GM19463 (cell line): ENCODE measurements at regions not wholly inside any gene's neighbourhood (a gene's known extent, or its start where the extent isn't known, plus 50 kb on each side); places are given as distances from the start of the nearest gene placed in this dataset.

Experiments
- ATAC-seq: cut with Tn5 transposase; IDR thresholded peaks from one replicate; pipeline ENCODE4 v1.9.1; 2021; ENCODE audit warnings: mild to moderate bottlenecking, moderate library complexity; ENCODE audit not compliant: unreplicated experiment

- no peak for ATAC-seq
These were observed 2266.9 kb downstream of the PCDH7 start for GRCh38 chr4:32987111-32987510.

GRCh38 chr4:32988165-32988811, 2268.1 kb downstream of the PCDH7 start:
- ATAC-seq = no peak

DNA sequence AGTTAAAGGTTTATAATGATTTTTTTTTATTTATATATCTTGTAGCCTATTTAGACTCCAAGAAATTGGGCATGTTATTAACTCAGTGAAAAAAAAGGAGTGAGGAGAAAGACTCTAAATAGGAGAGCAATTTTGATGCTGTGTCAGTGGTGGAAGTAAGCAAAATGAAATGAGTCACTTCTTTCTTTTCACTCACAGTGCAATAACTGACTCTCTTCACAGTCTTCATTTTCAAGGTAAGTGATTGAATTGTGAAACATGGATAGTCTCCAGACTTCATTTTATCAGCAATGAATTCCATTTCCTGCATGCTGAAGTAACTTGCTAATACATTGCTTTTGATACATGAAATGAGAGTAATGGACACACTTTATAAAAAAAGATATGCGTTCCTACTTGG, 2271.5 kb downstream of the PCDH7 start:
- ATAC-seq = no peak

DNA sequence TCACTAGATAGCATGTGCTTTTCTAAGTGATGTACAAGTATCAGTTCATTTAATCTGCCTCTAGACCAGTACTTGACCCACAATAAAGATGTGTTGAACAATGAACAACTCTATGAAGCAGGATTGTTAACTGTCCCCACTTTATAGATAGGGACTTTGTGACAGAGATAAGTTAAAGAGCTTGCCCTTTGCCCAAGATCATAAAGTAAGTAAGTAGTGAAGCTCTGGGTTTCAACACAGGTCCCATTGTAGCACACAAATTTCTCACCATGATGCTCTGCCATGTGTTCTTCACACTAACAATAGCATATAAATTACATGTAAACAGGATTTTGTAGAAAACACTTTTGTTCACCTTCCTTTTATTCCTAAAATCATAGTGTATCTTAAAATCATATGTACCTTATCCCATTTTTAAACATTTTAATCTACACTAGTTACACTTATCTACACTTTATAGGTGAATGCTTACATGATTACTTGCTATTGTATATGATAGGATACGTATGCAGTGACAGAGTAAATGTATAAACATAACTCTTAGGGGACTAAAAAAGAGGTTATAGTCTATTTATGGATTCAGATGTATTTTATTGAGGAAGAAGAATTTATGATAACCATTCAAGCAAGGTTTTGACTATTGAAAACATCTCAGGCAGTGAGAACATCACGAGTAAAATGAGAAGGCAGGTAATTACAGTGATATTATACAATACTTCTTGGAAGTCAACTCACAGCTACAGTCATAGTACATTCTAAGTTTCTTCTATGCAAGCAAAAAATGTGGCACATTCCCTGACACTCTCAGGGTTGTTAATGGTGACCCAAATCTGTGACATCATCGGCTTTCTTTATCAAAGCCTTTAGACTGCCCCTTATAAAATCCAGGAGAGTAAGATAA, 2275.1 kb downstream of the PCDH7 start:
- ATAC-seq = no peak

GRCh38 chr4:33013282-33013681, 2293.1 kb downstream of the PCDH7 start:
- no peak for ATAC-seq

DNA sequence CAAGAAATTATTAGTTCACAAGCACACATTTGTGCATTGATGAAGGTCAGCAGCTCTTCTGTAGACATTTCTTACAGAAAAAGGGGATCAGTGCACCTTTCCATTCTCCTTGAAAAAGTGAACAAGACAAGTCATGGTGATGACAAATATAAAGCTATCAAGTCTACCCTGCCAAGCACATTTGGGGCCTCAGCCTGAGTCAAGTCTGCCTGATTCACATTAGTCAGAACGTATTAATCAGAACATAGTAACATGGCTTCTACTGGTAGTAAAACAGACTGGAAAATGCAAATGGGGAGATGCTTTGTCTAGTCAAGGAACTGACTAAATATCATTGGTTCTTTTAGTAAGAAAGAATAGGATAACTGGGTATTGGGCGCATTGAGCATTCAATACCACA, 2305.1 kb downstream of the PCDH7 start:
- ATAC-seq = no peak

- no peak for ATAC-seq
These were observed 2309.8 kb downstream of the PCDH7 start for GRCh38 chr4:33029976-33030375.

DNA sequence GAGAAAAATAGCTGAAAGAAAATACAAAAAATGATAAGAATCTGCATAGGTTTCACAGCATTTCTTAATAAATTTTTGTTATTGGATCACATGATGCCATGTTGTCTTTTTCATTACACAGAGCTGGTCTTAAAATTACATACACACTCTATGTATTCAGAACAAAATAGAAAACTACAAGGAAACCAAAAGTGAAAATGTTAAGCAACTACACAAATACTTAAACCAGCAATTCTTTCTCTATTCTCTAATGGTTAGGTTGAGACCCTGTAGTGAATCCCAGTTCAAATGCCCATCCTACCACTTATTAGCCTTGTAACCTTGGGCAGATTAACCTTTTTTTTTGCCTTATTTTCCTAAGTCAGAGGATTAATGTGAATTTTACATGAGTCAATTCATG, 2311.2 kb downstream of the PCDH7 start:
- no peak for ATAC-seq

DNA sequence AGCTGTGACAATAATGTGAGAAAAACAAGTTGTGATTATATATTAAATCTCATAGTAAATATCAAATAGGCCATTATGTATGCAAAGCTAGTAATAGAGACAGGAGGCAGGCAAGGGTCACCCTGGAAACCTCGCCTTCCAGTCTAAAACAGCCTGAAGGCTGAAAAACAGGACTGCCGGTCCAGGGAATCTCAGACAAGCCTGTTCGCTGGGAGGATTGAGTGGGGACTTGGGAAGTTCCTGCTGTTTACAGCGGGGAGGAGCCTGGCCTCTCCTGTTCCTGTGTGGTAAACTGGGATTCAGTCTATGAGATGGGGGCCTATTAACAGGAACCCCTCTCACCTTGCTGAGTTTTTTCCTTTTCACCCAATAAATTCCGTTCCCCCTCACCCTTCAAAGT, 2317.3 kb downstream of the PCDH7 start:
- ATAC-seq = no peak

- ATAC-seq = no peak
These were observed 2325.2 kb downstream of the PCDH7 start for GRCh38 chr4:33045334-33045733.

DNA sequence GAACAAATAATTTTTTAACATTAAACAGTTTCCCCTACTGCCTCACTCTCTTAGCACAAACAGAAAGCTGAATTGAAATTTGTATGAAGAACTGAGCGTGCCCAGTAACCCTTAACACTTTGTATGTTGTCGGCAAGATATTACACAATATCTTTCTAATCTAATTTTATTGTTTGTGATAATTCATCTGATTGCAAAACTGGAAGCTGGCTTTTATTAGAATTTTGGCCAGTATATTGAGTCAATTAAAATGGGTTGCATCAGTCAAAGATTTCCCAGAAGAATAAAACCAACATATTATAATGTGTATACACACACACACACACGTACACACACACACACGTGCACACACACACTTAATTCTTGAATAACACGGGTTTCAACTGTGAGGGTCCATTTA, 2332.1 kb downstream of the PCDH7 start:
- ATAC-seq = no peak

DNA sequence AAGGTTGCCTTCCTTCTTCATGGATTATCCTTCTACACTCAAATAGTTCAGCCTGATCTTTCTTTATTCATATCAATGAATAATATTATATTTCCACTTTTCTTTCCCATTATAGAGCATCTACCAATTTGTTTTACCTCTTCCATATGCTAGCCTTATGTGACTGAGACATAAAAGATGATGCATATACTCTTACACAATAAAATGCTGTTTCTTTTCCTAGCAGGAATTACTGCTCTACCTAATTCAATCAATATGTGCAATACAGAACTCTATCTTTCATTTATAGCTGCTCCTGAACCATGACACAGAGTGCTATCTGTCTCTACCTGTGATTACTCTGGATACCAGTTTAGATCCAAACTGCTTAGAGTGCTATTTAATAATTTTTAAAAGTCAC, 2334.0 kb downstream of the PCDH7 start:
- ATAC-seq = no peak

DNA sequence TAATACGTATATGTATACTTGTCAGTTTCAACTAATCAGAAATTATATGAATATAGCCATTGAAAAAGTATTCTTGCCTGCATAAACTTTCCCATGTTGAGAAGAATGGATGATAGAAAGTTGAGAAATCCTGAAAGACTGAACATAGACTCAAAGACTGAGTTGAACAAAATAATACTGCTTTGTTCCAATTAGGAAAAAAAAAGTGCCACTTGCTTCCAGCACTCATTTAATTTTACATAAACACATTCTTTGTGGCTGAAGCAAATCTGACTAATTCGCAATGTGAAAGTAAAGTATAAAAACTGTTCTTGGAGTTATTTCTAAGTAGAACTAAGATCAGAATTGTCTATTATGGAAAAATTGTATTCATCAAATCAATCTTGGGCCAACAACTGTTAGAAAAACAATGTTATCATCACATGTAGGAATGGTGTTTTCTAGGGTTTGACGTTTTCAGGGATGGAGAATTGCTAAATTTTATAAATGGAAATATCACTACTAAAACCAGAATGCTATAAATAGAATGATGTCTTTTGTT, 2334.6 kb downstream of the PCDH7 start:
- no peak for ATAC-seq

DNA sequence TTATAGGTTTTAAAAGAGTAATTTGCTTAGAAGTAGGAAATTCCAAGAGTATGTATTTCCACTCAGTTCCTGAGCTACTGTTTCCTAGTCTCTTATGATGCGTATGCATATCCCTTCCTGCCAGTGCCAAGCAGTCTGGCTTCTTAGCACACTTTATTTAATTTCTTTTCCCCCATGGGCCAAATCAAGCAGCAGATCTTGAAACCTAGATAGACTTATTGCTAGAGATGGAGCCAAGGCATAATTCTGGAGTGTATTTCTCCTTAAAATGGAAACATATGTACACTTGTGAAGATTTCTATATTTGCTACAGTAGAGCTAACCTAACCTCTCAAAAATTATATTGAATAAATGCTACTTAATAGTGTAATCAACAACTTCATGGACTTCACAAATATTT, 2337.6 kb downstream of the PCDH7 start:
- no peak for ATAC-seq

GRCh38 chr4:33058998-33059397, 2338.8 kb downstream of the PCDH7 start:
- no peak for ATAC-seq

- ATAC-seq = peak; percentile 88
These were observed 2340.7 kb downstream of the PCDH7 start for GRCh38 chr4:33060674-33061542.

DNA sequence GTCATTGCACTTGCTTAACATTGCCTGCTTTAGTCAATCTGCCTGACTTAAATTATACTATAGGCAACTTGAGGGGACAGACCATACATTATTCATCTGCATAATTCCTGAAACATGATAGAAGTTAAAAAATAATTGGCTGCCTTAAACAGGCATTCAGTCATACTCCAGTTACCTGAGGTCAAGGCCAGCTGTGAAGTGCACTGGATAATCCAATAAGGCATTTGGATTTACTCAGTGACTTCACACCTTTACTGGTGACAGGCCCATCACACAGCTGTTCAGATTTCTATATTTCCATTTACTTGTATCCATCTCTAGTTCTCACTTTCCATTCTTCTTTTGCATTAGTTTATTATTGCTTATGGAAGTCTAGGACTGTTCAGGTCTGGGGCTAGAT, 2341.6 kb downstream of the PCDH7 start:
- no peak for ATAC-seq

DNA sequence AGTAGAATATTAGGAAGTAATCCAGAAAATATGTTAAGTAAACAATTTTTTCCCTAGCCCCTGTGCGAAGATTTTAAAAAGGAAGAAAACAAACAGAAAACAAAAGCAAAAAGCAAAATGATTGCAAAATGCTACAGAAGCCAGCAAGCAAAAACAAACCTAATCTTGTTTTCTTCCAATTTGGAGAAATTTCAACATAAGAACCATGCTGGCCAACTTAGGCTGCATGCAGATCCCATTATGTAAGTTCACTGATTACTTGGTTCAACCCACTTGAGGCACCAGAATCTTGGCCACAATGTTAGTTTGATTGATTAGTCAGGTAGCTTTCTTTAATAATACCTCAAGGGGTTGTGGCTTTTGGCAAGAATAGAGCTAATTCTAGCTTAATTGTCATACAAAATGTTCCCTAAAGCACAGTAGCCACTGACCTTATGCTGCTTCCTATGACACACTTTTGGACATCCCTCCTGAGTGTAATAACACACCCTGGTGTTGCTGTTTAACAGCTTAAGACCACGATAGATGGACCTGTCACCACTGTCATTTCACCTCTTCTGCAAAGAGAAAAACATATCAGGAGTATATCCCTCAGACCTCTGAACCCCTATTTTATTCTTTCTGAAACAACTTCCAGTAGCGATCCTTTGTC, 2342.1 kb downstream of the PCDH7 start:
- no peak for ATAC-seq

DNA sequence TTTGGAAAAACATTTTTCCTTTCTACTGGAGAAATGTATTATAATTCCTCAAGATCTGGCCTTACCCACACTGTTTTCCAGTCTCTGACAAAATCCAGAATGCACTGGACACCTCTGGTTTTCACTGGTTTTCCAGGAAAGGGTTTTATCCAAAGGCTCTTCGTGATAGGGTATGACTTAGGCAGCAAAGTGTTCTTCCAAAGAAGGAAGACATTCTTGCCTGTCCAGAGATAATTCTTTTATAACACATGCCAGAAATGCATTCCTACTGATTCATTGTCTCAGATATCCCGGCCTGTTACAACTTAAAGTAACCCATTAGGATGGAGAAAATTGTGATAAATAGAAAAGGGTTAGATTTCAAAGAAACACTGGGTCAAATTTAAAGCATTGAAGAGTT, 2343.1 kb downstream of the PCDH7 start:
- no peak for ATAC-seq

DNA sequence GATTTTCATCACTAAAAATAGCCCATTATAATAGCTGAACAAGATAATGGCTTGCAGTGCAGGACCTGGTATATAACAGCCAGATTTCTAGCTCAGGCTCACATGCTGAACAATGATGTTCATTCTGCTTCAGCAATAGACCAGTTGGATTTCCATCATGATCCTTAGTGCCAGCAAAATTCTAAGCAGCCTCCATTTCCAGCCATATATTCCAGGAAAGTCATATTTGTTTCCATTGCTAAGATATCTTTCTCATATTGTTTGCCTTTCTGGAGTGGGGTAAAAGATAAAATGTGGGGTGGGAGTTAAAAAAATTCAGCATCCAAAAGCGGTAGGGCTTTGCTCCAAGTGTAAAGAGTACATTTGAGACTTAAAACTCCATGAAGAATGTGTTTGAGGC, 2344.1 kb downstream of the PCDH7 start:
- ATAC-seq = no peak

DNA sequence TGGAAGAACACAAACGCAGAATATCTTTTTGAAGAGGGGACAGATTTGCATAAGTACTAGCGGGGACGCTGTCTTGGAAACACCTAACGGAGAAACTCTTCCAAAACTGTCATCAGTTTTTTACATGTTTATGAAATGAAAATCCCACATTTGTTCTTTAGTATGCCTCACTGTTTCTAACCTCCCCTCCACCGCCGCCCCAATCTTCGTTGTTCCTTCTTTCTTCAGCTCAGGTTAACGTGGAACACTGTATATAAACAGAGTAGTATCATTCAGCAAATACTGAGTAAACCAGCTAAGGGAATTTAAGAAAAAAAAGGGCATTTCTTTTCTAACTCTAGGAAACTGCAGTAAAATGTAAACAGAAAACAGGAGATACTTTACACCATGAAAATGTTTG, 2345.6 kb downstream of the PCDH7 start:
- no peak for ATAC-seq
